HFF-Myc (cell line): ENCODE measurements at regions not wholly inside any gene's neighbourhood (a gene's known extent, or its start where the extent isn't known, plus 50 kb on each side); places are given as distances from the start of the nearest gene placed in this dataset.
"Not testable (repeated sequence)": the region's sequence is repeated elsewhere in the genome, so short reads cannot be mapped to it uniquely, and the experiment has no call there.

Experiments
- DNase-seq: peaks from one replicate; pipeline ENCODE4 v3.0.0-alpha.2; 2011; ENCODE audit warnings: low read depth; ENCODE audit errors: extremely low read depth
- H3K4me3 ChIP-seq: replicated peaks from 2 replicates; pipeline ENCODE4 v1.5.1; 2011; ENCODE audit warnings: low read depth, mild to moderate bottlenecking, control low read depth, low read length
- TF ChIP-seq, protein P1 (sequence below): IDR thresholded peaks from 2 replicates; pipeline ENCODE4 v1.5.1; 2012; ENCODE audit warnings: mild to moderate bottlenecking, low read depth, low read length, control low read depth; ENCODE audit errors: missing control alignments

DNA sequence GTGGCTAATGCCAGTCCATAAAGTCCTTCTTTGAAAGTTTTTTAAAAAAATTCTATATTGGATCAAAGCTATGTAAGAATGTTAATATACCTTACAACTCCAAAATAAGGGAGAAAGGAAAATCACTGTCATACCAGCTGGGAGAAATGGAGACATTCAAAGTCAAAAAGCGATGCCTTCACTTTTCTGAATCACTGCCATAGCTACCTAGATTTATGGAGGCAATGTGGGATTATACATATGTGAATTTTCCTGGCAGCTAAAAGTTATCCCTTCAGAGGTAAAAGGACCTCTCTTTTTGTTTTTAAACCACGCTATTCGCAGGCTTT lies 59.6 kb upstream of the PDE3B start:
- H3K4me3 ChIP-seq = no peak overlapping the region
- TF ChIP-seq, protein P1, sequence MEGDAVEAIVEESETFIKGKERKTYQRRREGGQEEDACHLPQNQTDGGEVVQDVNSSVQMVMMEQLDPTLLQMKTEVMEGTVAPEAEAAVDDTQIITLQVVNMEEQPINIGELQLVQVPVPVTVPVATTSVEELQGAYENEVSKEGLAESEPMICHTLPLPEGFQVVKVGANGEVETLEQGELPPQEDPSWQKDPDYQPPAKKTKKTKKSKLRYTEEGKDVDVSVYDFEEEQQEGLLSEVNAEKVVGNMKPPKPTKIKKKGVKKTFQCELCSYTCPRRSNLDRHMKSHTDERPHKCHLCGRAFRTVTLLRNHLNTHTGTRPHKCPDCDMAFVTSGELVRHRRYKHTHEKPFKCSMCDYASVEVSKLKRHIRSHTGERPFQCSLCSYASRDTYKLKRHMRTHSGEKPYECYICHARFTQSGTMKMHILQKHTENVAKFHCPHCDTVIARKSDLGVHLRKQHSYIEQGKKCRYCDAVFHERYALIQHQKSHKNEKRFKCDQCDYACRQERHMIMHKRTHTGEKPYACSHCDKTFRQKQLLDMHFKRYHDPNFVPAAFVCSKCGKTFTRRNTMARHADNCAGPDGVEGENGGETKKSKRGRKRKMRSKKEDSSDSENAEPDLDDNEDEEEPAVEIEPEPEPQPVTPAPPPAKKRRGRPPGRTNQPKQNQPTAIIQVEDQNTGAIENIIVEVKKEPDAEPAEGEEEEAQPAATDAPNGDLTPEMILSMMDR = no peak
- no peak for DNase-seq

- TF ChIP-seq, protein P1 = no peak
- no peak overlapping the region for H3K4me3 ChIP-seq
- DNase-seq = no peak
Measured at GRCh38 chr11:14584595-14584994, 59.0 kb upstream of the PDE3B start.

- DNase-seq = no peak
- H3K4me3 ChIP-seq = no peak overlapping the region
- TF ChIP-seq, protein P1 = no peak
Measured at GRCh38 chr11:14585438-14585837, 58.2 kb upstream of the PDE3B start.

DNA sequence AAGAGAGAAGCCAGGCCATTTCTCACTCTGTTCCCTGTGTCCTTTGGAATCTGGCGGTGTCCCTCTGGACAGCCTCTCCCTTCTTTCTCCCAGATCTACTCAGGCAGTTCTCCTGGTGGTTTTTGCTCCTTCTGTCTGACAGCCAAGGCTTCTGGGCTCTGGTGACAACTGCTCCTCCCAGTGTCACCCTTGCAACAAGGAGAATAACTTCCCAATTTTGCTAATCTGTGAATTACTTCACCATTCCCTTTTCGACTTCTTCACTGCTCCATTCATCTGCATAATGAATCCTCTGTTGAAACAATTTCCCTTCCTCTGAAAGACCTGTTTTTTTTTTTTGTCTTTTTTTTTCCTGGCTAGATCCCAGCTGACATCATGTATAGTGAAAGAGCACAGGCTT lies 56.3 kb upstream of the PDE3B start:
- DNase-seq = no peak
- no peak overlapping the region for H3K4me3 ChIP-seq
- TF ChIP-seq, protein P1 = no peak

GRCh38 chr11:14588681-14589080 lies 54.9 kb upstream of the PDE3B start:
- no peak overlapping the region for H3K4me3 ChIP-seq
- TF ChIP-seq, protein P1 = no peak

DNA sequence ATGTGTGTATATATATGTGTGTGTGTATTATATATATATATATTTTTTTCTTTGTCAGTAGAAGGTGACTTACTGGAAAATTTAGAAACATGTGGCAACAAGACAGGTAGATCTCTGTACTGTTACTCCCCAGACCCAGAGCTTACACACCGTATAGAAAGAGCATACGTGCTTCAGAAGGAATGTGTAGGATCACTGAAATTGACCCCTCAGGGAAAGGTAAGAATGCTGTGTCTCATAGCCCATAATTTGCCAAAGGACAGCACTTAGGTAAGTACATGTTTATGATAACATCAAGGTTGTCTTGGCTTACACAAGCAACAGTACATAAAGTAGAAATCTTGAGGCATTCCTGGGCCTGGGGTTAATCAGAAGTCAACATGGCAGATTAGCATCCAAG lies 54.2 kb upstream of the PDE3B start:
- H3K4me3 ChIP-seq = no peak overlapping the region
- no peak for DNase-seq
- TF ChIP-seq, protein P1 = no peak

More at GRCh38 chr11:14588681-14589080, 54.9 kb upstream of the PDE3B start:
- DNase-seq = no peak

DNA sequence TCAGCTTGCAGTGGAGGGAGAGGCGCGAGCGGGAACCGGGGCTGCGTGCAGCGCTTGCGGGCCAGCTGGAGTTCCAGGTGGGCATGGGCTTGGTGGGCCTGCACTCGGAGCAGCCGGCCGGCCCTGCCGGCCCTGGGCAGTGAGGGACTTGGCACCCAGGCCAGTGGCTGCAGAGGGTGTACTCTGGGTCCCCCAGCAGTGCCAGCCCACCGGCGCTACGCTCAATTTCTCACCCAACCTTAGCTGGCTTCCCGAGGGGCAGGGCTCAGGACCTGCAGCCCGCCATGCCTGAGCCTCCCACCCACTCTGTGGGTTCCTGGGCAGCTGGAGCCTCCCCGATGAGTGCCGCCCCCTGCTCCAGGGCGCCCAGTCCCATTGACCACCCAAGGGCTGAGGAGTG lies 52.6 kb upstream of the PDE3B start:
- DNase-seq, H3K4me3 ChIP-seq: not testable (repeated sequence)

DNA sequence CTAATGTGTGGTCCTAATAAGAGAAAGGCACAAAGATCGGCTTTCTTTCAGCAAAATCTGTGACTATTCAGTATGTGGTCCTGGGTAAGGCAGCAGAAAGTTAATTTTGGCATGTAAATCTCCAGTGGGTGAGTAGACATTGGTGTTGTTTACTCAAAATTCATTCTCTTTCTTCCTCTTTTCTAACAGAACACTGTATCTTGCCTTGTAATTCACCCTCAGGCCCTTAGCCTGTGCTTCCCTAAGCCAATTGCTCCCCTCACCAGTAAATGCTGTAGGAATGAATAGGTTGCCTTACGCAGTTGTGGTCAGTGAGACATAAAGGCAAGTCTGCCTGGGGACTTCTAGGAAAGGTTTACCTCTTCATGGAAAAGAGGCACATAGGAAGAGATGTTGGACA lies 49.9 kb upstream of the PDE3B start:
- H3K4me3 ChIP-seq = no peak overlapping the region
- DNase-seq = no peak
- TF ChIP-seq, protein P1 = no peak
